ENCODE measurements at regions not wholly inside any gene's neighbourhood (a gene's known extent, or its start where the extent isn't known, plus 50 kb on each side); places are given as distances from the start of the nearest gene placed in this dataset.

- no peaks in the 10 kb centered on the region for H3K36me3 ChIP-seq (ENCODE audit: control insufficient read depth in 2 of 4, insufficient read depth in 4 of 4, low read length in 3 of 4)
- H3K79me1 ChIP-seq (ENCODE audit: low read depth, low read length): no peaks in the 10 kb centered on the region
- H3K4me3 ChIP-seq (ENCODE audit: extremely low read depth in 1 of 4, insufficient read depth in 2 of 4, low read depth in 3 of 4, low read length in 4 of 4): no peak overlapping the region
- H2BK20ac ChIP-seq (ENCODE audit: low read length): 0 out of 2 replicates have a peak overlapping the region, but pooled peaks have one; percentile 94
- 0 out of 2 replicates have a peak overlapping the region, but pooled peaks have one; percentile 12 for H2BK5ac ChIP-seq (ENCODE audit: low read depth, low read length)
- FAIRE-seq (peak; percentile 58), DNase-seq (ENCODE audit: low read depth in 1 of 2, low spot score in 2 of 2) (no peak)
- H3K23me2 ChIP-seq (ENCODE audit: low read depth, low read length): no peaks in the 10 kb centered on the region; the same call in 1 of the 2 replicates
- H4K5ac ChIP-seq (ENCODE audit: insufficient read length, low read depth, low read length): no peak overlapping the region
- CTCF ChIA-PET (ENCODE audit: partially characterized antibody): no interaction called here
- peaks cover under 1 to 11% (median 5%) of the 10 kb centered on the region in 4 experiments; a peak in 5 of 7 replicates for H3K4me1 ChIP-seq (replicated peaks in 1 of 4; ENCODE audit: control insufficient read depth in 3 of 4, insufficient read depth in 4 of 4, low read length in 3 of 4)
- H4K91ac ChIP-seq (replicated peaks; ENCODE audit: insufficient read length, low read length): no peak overlapping the region
- H3K14ac ChIP-seq (ENCODE audit: insufficient read length): no peak overlapping the region
- no peak for TF ChIP-seq TAF1 (IDR thresholded peaks at IDR 0.05; ENCODE audit: low read depth, low read length)
- no peak for TF ChIP-seq BCL11A (IDR thresholded peaks at IDR 0.05; ENCODE audit: low read depth in 2 of 2, low read length in 2 of 2)
- no peak for TF ChIP-seq JUN (IDR thresholded peaks at IDR 0.05; ENCODE audit: low read depth, low read length)
- no peak for TF ChIP-seq POU5F1 (IDR thresholded peaks at IDR 0.05; ENCODE audit: low read depth, low read length)
- TF ChIP-seq CTCF (IDR thresholded peaks at IDR 0.05; ENCODE audit: control extremely low read depth in 1 of 3, insufficient read depth in 1 of 3, low read depth in 1 of 3, low read length in 3 of 3): no peak
- peak in 1 of 2 experiments; percentile 17; a peak in 1 of 4 replicates for TF ChIP-seq RAD21 (IDR thresholded peaks at IDR 0.05 in 1 of 2, conservative IDR thresholded peaks at IDR 0.05 in 1 of 2; ENCODE audit: low read depth in 2 of 2, low read length in 2 of 2)
- H3K27ac ChIP-seq (ENCODE audit: low read depth, low read length): no peak overlapping the region
- no peaks in the 10 kb centered on the region for H3K27me3 ChIP-seq (replicated peaks in 1 of 4; ENCODE audit: control insufficient read depth in 3 of 4, extremely low read depth in 1 of 4, insufficient read depth in 3 of 4, low read length in 3 of 4)
- no peaks in the 10 kb centered on the region for H4K20me1 ChIP-seq (replicated peaks in 1 of 2; ENCODE audit: control insufficient read depth in 1 of 2, insufficient read depth in 2 of 2, low read length in 2 of 2)
- H2BK120ac ChIP-seq (replicated peaks; ENCODE audit: low read depth, low read length): no peak overlapping the region
- no peak overlapping the region for H4K8ac ChIP-seq (ENCODE audit: extremely low read depth, insufficient read depth, low read length)
- H3K56ac ChIP-seq (replicated peaks; ENCODE audit: insufficient read length, low read depth, low read length): no peak overlapping the region
- POLR2A ChIA-PET (ENCODE audit: partially characterized antibody): no interaction called here
- H3K4ac ChIP-seq (replicated peaks; ENCODE audit: insufficient read length, low read depth, low read length): no peak overlapping the region
- no peak overlapping the region for H3K18ac ChIP-seq (ENCODE audit: extremely low read depth, low read length)
- H2BK15ac ChIP-seq (ENCODE audit: low read length): no peak overlapping the region
- H2AK5ac ChIP-seq (ENCODE audit: low read depth, low read length): no peak overlapping the region
- no peaks in the 10 kb centered on the region for H3K79me2 ChIP-seq (ENCODE audit: control insufficient read depth in 1 of 2, insufficient read depth in 2 of 2, low read length in 2 of 2)
- no peak overlapping the region for H3K23ac ChIP-seq (ENCODE audit: insufficient read length)
- peak overlapping the region; percentile 88; the same call in 1 of the 2 replicates for H2AFZ ChIP-seq (ENCODE audit: low read length)
- no peak overlapping the region for H2BK12ac ChIP-seq (ENCODE audit: low read depth, low read length)
- H3K9me3 ChIP-seq (ENCODE audit: insufficient read depth in 2 of 2, low read depth in 1 of 2, low read length in 1 of 2): peaks cover 8% of the 10 kb centered on the region in 2 experiments; a peak in 2 of 4 replicates
- H3K4me2 ChIP-seq (ENCODE audit: insufficient read depth in 1 of 2, low read depth in 2 of 2, low read length in 2 of 2): no peak overlapping the region
- H3K9ac ChIP-seq (replicated peaks in 1 of 4; ENCODE audit: extremely low read depth in 1 of 4, low read depth in 3 of 4, low read length in 3 of 4): no peak overlapping the region
These were observed 84.7 kb downstream of the URB2 start for GRCh38 chr1:229710746-229711145.
